Dedifferentiated amniotic fluid mesenchymal stem cell (primary cell): ENCODE measurements at regions not wholly inside any gene's neighbourhood (a gene's known extent, or its start where the extent isn't known, plus 50 kb on each side); places are given as distances from the start of the nearest gene placed in this dataset.
"Not testable (repeated sequence)": the region's sequence is repeated elsewhere in the genome, so short reads cannot be mapped to it uniquely, and the experiment has no call there.

Experiments
- DNase-seq: peaks from one replicate; pipeline ENCODE4 v3.0.0-alpha.2; 2016; ENCODE audit errors: extremely low spot score

DNA sequence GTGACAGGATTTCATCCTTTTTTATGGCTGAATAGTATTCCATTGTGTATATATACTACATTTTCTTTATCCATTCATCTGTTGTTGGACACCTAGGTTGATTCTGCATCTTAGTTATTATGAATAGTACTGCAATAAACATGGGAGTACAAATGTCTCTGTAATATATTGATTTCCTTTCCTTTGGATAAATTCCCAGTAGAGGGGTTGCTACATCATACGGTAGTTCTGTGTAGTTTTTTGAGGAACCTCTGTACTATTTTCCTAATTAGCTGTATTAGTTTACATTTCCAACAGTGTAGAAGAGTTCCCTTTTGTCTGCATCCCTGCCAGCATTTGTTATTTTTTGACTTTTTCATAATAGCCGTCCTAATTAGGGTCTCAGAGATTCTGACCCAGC, 201.3 kb downstream of the GIPC2 start:
- no peak for DNase-seq

DNA sequence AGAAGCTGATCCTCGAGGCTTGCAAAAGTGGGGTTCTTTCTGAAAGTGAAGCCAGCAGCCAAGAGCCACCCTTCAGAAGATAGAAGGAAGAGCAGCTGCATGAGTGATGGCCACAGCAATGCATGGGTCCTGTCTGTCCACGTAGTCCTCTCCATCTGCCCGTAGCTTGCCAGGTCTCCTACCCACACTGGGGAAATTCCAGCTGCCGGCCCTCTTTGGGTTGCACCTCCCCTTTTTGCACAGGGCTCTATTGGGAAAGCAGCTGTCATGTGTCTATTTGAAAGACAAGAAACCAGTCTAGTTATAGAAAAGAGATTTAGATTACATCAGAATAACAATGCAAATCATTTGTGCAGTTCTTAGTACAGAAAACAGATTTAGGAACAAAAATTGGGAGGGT, 204.4 kb downstream of the GIPC2 start:
- DNase-seq: no peak

DNA sequence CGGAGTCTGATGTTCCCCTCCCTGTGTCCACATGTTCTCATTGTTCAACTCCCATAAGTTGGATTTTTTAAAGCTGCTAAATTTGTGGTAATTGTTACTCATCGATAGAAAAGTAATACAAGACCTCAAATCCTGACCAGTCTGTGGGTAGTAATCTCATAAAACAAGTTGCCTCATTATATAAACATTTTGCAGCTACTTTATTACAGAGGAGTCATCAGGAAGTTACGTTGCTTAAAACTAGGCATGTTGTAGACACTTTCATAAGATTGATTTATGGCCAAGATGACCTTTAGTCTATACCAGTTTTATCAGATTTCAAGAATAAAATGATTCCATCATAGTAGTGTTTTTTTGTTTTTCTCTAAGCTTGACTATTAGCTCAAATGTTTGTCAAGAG, 208.8 kb downstream of the GIPC2 start:
- DNase-seq: no peak

DNA sequence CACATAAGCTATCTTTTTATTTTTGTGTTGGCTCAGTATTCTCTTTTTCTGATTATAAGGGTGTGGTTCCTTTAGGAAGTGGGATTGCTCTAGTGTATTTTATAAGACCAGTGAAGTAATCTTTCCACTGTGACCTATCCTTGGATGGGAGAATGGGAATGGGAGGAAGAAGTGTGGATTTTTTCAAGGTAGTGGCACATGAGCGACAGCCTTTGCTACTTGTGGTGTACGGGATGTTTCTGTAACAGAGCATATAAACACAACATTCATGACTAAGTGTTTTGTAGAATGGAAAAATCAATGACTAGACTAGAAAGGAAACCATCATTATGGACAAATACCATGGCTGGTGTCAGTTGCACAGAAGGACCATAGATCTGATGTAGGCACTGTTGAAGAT, 209.6 kb downstream of the GIPC2 start:
- no peak for DNase-seq

DNA sequence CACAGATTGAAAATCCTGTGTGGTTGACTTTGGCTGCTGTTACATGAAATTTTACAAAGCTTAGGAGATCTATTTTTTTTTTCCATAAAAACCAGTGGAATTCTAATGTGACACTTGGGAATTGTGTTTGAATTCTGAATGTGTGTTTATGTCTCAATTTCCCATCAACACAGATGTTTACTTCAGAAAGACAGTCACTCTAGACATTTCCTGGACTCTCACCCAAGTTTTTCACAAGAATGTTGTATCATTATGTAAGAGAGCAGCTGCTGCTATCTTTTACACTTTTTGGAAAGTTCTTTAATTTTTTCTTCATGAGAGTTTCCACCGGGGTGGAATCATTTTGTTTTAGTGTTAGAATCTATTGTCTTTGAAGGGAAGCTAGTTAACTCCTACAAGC, 210.1 kb downstream of the GIPC2 start:
- DNase-seq: no peak

DNA sequence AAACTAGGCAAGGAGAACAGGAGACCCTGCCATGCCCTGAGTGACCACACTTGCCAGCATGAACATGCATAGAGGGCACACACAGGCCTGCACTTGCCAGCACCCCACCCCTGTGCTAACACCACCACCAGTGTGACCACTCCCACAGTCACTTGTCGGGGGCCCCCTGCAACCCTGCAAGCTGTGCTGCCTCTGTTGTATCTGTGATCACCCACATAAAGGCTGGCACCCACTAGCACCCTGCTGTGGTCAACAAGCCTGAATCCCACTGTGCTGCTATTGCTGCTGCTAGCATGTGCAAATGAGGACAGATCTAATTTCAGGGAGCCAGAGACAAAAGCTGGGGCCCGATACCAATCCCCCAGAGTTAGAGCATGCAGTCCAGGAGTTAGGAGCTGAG, 217.7 kb downstream of the GIPC2 start:
- DNase-seq: no peak

DNA sequence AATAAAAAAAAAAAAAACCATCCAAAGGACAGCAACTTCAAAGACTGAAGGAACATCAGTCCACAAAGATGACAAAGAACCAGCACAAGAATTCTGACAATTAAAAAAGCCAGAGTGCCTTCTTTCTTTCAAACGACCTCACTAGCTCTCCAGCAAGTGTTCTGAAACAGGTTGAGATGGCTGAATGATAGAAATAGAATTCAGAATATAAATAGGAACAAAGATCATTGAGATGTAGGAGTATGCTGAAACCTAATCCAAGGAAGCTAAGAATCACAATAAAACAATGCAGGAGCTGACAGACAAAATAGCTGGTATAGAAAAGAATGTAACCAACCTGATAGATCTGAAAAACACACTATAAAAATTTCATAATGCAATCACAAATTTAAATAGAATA, 218.2 kb downstream of the GIPC2 start:
- no peak for DNase-seq

DNA sequence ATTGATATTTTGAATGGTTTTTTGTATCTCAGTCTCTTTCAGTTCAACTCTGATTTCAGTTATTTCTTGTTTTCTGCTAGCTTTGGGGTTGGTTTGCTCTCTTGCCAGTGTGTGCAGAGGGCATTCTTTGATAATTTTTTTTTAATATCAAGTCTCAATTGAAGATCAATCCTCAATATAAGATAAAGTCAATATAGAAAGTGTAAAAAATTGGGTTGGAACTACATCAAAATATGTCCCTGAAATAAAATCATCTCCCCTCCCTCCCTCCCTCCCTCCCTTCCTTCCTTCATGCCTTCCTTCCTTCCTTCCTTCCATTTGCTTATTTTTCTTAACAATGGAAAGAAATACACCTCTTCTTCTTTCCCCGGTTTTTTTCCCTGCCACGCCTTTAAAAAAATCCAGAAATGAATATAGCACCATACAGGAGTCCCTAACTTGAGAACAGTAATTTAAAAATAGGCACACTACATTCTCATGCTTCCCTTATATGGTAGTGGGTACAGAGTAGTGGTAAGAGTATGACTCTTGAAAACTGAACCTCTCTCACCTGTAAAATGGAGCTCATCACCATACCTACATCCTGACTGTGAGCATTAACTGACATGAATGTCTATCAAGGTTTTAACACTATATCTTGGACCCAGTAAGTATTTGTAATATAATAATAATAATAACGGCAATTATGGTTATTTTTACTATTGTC, 221.9 kb downstream of the GIPC2 start:
- DNase-seq: no peak

DNA sequence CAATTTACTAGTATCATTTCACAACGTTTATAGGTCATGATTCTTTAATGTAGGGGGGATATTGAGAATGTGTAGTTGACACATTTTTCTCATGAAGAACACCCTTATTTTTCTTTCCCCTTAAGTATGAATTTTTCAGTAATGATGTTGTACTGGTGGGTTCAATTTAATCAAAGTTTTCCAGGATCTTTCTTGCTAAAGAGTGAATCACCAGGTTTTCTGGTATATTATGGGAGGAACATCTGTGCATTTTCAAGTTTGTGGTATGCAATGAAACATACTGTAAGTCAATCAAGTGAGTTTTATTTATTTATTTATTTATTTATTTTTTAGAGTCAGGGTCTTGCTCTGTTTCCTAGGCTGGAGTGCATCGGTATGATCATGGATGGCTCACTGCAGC, 221.2 kb upstream of the PTGFR start:
- DNase-seq: no peak

DNA sequence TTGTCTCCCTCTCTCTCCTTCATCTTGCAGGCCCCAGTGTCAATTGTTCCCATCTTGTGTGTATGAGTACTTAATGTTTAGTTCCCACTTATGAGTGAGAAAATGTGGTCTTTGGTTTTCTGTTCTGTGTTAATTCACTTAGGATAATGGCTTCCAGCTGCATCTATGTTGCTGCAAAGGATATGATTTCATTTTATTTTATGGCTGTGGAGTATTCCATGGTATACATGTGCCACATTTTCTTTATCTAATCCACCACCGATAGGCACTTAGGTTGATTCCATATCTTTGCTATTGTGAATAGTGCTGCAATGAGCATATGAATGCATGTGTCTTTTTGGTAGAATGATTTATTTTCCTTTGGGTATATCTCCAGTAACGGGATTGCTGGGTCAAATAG, 219.4 kb upstream of the PTGFR start:
- not testable (repeated sequence) for DNase-seq

DNA sequence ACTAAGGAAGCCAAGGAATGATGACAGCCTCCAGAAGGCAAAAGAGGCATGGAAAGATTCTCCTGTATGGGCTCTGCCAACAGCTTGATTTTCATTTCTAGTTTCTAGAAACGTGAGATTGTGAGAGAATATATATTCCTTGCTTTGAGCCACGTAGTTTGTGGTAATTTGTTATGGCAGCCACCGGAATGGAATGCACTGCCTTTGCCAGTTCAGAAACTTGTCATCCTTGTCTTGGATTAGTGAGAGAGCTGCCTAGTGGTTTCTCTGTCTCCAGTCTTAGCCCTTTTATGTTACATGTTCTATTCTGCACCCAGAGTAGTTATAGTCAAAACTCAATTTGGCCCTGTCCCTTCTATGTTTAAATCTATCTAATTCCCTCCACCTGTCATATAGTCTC, 216.0 kb upstream of the PTGFR start:
- DNase-seq: peak; percentile 90

DNA sequence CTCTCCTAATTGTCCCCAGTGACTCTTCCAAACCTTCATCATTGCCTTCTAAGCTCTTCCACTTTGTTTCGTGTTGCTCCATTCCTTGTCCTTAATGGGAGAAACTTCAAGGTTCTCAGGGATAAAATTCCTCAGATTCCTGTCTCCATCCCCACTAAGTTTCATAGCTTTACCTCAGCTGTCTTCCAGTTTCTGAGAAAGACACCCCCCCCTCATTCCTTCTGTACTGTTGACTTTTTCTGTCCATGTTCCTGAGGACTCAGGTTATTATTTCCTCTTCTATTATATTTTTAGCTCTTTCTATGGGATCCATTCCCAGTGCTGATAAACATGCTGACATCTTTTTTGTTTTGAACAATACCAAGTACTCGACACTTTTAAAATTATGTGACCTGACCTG, 215.3 kb upstream of the PTGFR start:
- no peak for DNase-seq

DNA sequence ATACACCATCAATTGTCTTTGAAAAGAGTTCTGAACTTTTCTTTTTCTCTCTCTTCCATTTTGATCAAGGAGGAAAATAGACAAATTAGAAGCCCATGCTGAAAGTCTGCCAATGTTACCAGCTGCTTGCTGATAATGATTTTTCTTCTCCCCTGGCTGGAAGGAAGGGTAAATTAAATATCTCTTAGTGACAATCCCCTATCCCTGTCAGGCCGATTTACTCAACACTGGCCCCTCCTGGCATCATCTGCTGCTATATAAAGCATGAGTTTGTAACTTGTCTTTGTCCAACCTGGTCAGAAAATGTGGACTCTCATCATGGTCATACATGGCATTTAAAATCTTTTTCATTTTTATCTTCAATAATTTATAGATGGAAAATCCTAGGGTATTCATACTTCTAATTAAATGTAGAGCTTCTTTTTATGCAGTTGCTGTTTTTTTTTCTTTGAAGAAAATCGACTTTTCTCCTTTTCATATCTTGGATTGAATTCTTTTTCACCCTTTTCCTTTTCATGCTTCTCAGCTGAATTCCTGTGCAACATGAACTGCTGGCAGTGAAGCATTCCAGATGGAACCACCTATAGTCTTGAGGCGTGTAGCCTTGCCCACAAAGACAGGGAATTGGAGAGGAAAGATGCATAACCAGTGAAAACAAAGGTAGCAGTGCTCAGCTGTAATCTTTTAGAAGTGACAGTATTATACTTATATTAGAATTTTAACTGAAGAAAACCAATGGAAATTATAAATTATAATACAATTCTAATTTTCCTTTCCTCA, 214.7 kb upstream of the PTGFR start:
- no peak for DNase-seq

DNA sequence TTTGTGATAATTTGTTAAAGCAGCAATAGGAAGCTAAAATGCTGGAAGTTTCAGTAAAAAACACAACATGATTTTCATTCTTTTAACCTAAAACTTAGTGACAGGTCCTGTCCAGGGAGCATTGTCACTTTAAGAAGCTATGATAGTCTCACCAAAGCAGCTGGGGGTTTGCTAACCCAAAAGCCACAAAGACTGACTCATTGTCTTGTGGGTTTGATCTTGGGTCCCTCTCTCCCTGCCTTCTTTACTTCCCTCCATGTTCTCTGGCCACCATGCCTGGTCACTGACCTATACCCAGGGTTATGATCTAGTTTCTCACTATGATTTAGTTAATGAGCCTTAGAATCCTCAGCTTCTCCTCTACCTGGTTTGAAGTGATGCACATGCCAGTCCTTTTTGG, 213.5 kb upstream of the PTGFR start:
- DNase-seq: no peak

DNA sequence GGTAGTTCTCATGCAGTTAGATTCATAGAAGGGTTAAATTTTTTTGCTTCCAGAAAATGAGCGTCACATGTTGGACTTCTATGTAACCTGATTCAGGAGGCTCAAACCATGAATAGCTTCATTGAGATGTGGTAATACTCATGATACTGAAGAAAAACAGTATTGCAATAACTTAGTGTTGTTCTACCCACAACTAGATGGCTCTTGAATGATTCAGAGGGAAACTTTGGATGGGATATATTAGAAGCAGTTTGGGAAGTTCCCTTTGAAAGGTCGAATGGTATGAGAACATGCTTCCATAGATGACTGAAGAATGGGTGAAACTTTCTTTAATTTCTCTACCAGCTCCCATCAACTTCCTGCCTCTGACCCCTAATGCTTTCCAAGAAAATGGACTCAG, 211.7 kb upstream of the PTGFR start:
- peak; percentile 97 for DNase-seq

DNA sequence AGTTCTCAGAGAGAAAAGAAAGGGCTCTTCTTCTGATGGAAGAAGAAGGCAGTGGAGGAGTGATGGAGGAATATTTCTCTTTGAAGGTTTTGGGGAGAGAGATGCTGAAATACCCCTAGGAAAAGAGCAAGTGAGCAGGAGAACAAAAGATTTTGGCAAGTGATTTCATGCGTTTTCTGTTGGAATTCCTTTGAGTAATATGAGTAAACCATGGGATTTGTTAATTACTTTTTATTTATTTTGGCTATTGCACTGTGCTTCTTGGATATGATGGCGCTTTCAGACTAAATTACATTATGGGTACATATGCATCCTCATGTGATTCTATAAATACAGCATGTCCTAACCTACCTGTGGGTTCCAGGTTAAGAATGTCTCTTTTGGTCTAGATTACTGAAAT, 210.1 kb upstream of the PTGFR start:
- peak; percentile 49 for DNase-seq

DNA sequence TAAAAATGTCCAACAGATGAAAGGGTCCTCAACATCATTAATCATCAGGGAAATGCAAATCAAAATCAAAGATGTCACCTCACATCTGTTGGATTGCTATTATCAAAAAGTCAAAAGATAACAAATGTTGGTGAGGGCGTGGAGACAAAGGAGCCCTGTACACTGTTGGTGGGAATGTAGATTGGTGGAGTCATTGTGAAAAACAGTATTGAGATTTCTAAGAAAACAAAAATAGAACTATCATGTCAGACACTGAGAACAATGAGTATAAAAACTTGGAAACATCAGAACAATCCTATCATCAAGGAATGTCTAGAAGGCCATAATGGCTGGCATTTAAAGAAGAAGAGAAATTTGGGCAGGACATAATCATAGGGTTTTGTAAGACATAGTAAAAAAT, 209.2 kb upstream of the PTGFR start:
- no peak for DNase-seq

DNA sequence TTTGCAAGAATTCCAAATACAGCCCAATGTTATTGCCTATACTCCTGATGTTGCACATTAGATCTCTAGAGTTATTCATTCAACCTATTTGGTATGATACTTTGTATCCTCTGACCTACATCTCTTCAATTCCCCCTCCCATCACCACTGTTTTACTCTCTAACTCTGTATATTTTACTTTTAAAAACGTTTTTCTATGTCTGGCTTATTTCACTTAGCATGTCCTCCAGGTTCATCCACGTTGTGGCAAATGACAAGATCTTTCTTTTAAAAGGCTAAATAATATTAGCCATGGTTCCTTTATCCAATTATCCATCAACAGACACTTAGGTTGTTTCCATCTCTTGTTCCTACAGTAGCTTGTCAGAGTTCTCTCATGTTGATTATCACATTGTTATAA, 207.1 kb upstream of the PTGFR start:
- DNase-seq: no peak

DNA sequence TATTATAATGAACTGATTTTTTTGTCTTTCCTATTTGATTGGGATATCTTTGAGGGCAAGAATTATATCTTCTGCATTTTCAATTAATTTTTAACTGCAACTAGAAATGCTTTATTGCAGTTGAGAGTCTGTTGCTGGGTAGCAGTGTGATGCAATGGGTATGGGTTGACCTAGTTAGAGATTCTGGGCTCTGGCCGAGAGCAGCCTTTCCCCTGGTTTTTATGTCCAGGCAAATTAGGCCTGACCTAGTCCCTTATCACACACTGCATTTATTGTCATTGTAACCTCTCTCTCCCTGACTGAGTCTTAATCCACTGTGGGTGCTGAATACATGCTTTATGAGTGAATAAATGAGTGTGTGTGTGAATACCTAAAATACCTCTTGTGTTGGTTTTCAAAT, 206.4 kb upstream of the PTGFR start:
- DNase-seq: no peak

DNA sequence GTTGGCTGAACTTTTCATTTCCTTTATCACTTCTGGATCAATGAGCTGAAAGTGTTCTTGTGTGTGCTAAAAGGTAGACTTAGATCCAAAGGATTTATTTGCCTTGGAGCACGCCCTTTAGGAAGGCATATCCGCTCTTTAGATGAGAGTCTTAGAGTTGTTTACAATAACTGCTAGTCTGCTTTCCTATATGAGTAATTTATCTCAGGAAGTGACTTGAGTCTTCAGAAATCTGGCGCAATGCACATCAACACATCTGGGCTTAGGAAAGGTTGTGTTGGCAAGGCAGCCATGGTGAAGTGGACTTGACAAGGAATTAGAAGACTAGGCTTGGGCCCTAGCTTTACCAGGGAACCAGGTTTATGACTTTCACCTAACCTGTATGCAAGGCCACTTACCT, 204.1 kb upstream of the PTGFR start:
- no peak for DNase-seq

DNA sequence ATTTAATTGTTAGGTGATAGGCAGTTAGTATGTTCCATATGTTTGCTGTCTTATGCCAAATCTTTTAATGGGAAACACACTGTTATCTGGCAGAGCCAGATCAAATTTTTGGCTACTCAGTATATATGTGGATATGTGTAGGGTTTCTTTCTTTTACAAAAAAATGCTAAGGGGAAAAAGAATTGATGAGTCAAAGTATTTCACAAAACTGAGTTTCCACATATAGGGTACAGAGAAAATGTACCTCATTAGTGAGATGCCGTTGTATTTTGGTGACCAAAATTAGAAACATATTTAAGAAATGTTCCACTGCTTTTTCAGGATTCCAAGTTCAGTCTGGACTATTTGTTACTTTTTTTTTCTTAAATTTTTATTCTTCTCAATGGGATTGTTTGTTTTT, 201.2 kb upstream of the PTGFR start:
- DNase-seq: no peak

DNA sequence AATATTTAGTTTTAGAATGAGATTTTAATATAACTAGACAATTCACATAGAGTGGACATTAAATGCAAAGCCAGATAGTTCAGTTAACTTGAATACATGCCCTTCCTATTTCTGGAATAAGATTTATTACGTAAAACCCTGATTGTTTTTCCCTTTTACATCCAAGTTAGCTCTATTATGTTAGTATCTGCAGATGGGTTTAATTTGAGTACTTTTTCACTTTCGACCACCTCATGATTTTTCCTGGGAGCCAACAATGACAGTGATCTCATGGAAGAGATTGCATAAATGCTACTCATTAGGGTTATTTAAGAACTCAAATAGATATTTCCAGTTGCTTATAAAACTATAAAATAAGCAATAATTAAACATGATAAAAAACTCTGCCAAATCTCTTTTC, 199.4 kb upstream of the PTGFR start:
- no peak for DNase-seq

DNA sequence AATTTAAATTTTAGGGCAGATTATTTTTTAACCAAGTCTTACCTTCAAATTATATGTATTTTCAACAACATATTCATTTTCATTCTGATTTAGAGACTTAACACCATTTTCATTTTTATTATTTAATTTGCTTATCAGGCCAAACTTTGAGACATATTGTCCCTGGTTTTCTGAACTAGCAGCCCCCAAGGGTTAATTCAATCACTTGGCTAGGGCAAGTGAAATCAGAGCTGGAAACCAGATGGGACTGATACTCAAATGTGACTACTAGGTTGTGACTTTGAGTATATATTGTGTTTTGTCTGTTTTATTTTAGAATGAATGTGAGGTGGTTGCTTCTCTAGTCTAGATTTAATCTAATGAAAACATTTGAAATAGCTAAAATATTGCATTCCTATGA, 198.9 kb upstream of the PTGFR start:
- no peak for DNase-seq

DNA sequence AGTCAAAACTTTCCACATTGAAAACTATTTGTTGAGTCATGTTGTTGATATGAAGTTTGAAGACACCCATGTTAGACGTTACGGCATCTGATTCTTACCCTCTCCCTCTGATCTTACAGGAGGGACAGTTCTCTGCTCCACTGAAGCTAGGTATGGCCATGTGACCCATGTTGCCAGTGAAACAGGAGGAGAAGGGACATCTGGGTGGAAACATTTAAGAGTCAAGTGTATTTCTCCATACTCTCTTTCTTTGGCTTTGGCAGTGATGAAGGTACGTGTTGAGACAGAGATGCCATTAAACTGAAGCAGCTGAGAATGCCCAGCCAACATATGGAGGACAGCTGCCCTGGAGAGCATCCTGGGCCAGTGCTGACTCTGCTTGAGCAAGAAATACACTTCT, 198.4 kb upstream of the PTGFR start:
- DNase-seq: no peak
